ENCODE measurements at regions not wholly inside any gene's neighbourhood (a gene's known extent, or its start where the extent isn't known, plus 50 kb on each side); places are given as distances from the start of the nearest gene placed in this dataset.

DNA sequence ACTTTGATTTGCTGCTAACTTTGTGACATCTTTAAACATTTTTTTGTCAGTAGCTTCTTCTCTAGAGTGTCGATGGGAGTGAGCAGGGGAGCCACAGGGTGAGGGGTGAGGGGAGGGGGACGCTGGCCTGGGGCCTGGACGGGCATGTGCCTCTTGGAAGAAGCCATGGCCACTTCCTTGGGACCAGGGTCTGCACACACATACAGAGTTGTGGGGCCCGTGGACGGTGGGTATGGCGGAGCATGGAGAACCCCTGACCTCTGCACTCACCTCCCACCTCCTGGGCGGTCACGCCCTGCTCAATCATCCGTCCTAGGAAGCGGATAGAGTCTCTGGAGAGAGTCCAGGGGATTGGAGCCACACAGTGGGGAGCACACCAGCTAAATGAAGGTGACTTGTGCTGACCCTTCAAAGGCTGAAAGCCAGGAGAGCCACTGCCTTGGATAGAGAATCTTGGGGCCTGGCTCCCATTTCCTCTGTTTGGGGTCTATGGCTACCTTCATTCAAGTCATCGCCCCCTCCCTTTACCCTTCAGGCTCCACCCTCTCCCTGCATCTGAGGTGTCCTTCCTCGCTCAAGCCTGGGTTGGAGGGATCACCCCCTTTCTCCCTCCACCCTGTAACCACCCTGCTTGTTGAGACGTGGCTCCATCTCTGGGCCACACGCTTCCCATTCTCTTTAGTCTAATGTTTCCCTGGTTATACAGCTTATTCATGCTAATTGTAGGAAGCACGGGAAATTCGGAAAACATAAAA lies 63.9 kb upstream of the HAAO start:
- Histone ChIP-seq H3K27ac (ENCODE audit: low read length) (no peak overlapping the region), H2AFZ (ENCODE audit: low read depth, low read length) (no peak overlapping the region), H3K36me3 (replicated peaks; ENCODE audit: low read depth, low read length) (no peaks in the 10 kb centered on the region), H4K20me1 (ENCODE audit: insufficient read depth, low read length) (no peaks in the 10 kb centered on the region), H3K9ac (ENCODE audit: low read length) (no peak overlapping the region), H3K4me1 (ENCODE audit: low read length) (peaks cover 3% of the 10 kb centered on the region; the same call in 1 of the 2 replicates), H3K9me3 (ENCODE audit: insufficient read depth, low read length) (no peaks in the 10 kb centered on the region), H3K4me3 (ENCODE audit: low read length) (no peak overlapping the region), H3K27me3 (ENCODE audit: low read depth, low read length) (no peaks in the 10 kb centered on the region), H3K79me2 (ENCODE audit: low read length) (no peaks in the 10 kb centered on the region), H3K4me2 (ENCODE audit: low read length) (no peak overlapping the region)
- TF ChIP-seq EZH2phosphoT487 (IDR thresholded peaks at IDR 0.05; ENCODE audit: low read depth): no peak
- TF ChIP-seq, protein P1, sequence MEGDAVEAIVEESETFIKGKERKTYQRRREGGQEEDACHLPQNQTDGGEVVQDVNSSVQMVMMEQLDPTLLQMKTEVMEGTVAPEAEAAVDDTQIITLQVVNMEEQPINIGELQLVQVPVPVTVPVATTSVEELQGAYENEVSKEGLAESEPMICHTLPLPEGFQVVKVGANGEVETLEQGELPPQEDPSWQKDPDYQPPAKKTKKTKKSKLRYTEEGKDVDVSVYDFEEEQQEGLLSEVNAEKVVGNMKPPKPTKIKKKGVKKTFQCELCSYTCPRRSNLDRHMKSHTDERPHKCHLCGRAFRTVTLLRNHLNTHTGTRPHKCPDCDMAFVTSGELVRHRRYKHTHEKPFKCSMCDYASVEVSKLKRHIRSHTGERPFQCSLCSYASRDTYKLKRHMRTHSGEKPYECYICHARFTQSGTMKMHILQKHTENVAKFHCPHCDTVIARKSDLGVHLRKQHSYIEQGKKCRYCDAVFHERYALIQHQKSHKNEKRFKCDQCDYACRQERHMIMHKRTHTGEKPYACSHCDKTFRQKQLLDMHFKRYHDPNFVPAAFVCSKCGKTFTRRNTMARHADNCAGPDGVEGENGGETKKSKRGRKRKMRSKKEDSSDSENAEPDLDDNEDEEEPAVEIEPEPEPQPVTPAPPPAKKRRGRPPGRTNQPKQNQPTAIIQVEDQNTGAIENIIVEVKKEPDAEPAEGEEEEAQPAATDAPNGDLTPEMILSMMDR (IDR thresholded peaks at IDR 0.05; ENCODE audit: low read depth, low read length): no peak

DNA sequence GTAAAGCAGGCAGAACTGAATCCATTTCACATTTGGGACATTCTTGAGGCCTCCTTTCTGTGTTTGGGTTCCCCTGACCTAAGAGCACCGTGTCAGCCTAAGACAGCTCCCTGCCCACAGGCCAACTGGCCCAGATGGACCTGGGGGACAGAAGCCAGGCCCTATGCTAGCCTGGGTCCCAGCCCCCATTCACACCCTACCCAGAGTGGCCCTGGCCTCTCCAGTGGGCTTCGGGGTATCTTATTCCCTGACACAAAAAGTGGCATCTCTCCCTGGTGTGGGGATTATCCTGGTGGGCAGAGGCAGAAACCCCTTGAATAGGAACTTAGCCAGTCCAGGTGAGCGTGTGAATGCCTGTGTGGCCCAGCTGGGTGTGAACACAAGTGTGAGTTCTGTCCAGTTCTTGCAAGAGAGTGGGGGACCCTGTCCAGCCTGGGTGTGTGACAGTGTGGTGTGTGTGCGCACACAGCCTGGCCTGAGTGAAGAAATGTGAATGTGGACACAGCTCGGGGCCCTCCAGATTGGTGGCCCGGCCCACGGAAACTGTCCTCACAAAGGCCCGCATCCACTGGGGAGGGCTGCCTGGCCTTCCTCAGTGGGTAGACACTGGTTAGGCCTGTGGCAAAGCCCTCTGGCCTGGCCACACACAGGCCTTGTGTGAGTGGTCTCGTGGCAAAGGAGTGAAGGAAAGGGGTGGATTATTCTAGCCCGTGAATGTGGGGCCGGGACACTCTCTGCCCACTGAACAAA lies 63.0 kb upstream of the HAAO start:
- no peak overlapping the region for H2AFZ ChIP-seq (ENCODE audit: low read depth, low read length)
- H3K4me1 ChIP-seq (ENCODE audit: low read length): peaks cover 3% of the 10 kb centered on the region; the same call in 1 of the 2 replicates
- no peak overlapping the region for H3K9ac ChIP-seq (ENCODE audit: low read length)
- no peaks in the 10 kb centered on the region for H3K79me2 ChIP-seq (ENCODE audit: low read length)
- TF ChIP-seq, protein P1 (IDR thresholded peaks at IDR 0.05; ENCODE audit: low read depth, low read length): no peak
- TF ChIP-seq EZH2phosphoT487 (IDR thresholded peaks at IDR 0.05; ENCODE audit: low read depth): no peak
- H3K4me3 ChIP-seq (ENCODE audit: low read length): no peak overlapping the region
- H3K9me3 ChIP-seq (ENCODE audit: insufficient read depth, low read length): no peaks in the 10 kb centered on the region
- no peaks in the 10 kb centered on the region for H4K20me1 ChIP-seq (ENCODE audit: insufficient read depth, low read length)
- H3K27me3 ChIP-seq (ENCODE audit: low read depth, low read length): no peaks in the 10 kb centered on the region
- H3K4me2 ChIP-seq (ENCODE audit: low read length): no peak overlapping the region
- H3K27ac ChIP-seq (ENCODE audit: low read length): no peak overlapping the region
- no peaks in the 10 kb centered on the region for H3K36me3 ChIP-seq (replicated peaks; ENCODE audit: low read depth, low read length)

DNA sequence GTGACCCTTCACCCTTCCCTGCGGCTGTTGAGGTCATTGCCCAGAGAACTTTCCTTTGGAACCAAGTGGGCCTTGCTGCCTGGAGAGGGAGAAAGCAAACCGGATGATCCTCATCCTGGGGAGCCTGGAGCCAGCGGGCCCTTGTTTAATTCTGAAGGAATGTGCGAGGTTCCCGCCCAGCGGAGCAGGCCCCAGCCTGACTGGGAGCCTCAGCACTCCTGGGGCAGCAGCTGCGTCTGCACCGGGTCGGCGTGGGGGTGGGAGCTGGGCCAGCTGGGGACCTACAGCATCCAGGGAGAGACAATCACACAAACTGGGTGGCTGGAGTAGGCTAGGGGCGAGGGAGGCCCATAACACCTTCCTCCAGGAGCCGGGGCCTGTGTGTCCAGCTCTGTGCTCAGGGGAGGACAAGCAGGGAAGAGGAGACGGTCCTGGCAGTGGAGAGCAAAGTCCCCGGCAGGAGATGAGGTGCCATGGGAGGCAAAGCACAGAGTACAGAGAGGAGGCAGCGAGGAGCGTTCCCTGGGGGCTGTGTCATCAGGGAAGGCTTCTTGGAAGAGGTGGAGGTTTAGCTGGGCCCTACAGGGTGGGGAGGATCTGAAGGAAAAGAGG lies 61.9 kb upstream of the HAAO start:
- H3K4me3 ChIP-seq (ENCODE audit: low read length): no peak overlapping the region
- H3K4me1 ChIP-seq (ENCODE audit: low read length): peaks cover 3% of the 10 kb centered on the region; the same call in 1 of the 2 replicates
- H3K79me2 ChIP-seq (ENCODE audit: low read length): no peaks in the 10 kb centered on the region
- no peak overlapping the region for H3K9ac ChIP-seq (ENCODE audit: low read length)
- no peaks in the 10 kb centered on the region for H4K20me1 ChIP-seq (ENCODE audit: insufficient read depth, low read length)
- H3K36me3 ChIP-seq (replicated peaks; ENCODE audit: low read depth, low read length): no peaks in the 10 kb centered on the region
- no peak for TF ChIP-seq EZH2phosphoT487 (IDR thresholded peaks at IDR 0.05; ENCODE audit: low read depth)
- TF ChIP-seq, protein P1 (IDR thresholded peaks at IDR 0.05; ENCODE audit: low read depth, low read length): no peak
- H3K9me3 ChIP-seq (ENCODE audit: insufficient read depth, low read length): no peaks in the 10 kb centered on the region
- no peaks in the 10 kb centered on the region for H3K27me3 ChIP-seq (ENCODE audit: low read depth, low read length)
- no peak overlapping the region for H3K4me2 ChIP-seq (ENCODE audit: low read length)
- no peak overlapping the region for H3K27ac ChIP-seq (ENCODE audit: low read length)
- no peak overlapping the region for H2AFZ ChIP-seq (ENCODE audit: low read depth, low read length)
